C4-2B (cell line): ENCODE measurements at regions not wholly inside any gene's neighbourhood (a gene's known extent, or its start where the extent isn't known, plus 50 kb on each side); places are given as distances from the start of the nearest gene placed in this dataset.

Experiments
- H3K27ac ChIP-seq: fragments of 450-650 bp; 2 replicates; pipeline ENCODE4 v1.5.1; 2017
- ZFX ChIP-seq: fragments of 450-650 bp; IDR thresholded peaks from 2 replicates; pipeline ENCODE4 v1.6.1; 2017
- TF ChIP-seq, protein P1 (sequence below): fragments of 450-650 bp; conservative IDR thresholded peaks from 2 replicates; pipeline ENCODE4 v1.5.1; 2017; ENCODE audit warnings: mild to moderate bottlenecking

DNA sequence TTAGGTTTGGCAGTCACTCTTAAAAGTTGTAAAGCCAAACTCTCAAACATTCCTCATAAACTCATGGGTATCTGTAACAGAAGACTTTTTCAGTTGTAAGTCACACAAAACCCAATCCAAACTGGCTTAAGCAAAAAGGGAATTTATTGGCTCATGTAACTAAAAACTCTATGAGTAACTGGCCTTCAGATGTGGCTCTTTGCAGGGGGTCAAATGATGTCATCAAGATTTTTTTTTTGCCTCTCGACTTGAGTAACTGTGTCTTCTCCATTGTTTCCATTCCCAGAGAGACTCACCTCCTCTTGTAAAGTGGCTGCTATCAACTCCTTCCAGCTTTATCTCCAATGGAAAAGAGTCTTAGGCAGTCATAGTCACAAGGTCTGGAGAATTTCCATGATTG lies 645.0 kb downstream of the DHX35 start:
- no peak for TF ChIP-seq ZFX
- TF ChIP-seq, protein P1, sequence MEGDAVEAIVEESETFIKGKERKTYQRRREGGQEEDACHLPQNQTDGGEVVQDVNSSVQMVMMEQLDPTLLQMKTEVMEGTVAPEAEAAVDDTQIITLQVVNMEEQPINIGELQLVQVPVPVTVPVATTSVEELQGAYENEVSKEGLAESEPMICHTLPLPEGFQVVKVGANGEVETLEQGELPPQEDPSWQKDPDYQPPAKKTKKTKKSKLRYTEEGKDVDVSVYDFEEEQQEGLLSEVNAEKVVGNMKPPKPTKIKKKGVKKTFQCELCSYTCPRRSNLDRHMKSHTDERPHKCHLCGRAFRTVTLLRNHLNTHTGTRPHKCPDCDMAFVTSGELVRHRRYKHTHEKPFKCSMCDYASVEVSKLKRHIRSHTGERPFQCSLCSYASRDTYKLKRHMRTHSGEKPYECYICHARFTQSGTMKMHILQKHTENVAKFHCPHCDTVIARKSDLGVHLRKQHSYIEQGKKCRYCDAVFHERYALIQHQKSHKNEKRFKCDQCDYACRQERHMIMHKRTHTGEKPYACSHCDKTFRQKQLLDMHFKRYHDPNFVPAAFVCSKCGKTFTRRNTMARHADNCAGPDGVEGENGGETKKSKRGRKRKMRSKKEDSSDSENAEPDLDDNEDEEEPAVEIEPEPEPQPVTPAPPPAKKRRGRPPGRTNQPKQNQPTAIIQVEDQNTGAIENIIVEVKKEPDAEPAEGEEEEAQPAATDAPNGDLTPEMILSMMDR = no peak
- no peak overlapping the region for H3K27ac ChIP-seq

DNA sequence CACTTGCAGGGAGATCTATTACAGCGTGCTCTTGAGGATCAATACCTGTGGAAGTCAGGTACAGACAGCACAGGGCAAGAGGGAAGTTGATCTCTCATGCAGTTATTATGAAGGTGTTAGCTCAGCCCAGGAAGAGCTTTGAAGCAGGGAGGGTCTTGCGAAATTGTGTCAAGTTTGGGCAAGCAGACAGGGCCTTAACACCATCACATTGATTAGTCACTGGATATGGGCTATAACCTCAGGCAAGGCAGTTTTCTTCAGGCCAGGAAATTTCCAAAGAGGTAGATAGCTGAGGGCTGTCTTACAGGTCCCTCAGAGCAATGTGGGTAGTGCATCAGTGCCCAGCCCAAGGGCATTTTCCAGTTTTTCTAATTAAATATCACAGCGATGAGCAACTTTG lies 643.8 kb downstream of the DHX35 start:
- TF ChIP-seq, protein P1 = no peak
- no peak for TF ChIP-seq ZFX
- no peak overlapping the region for H3K27ac ChIP-seq

DNA sequence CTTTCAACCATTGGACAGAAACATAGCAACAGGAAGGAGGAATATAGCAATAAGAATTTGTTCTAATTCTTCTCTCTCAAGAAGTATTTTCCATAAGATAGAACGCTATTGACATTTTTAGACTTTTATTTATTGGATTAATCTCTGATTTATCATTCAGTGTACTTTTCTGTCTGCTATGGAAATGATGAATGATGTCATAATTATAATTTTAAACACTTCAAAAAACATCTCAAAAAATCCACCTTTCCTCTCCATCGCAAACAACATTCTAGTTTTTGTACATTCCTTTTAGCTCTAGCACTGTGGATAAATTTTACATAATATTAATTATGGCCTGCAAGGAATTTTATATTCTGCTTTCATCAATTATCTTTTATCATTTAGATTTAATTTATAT lies 643.2 kb downstream of the DHX35 start:
- TF ChIP-seq, protein P1 = no peak
- TF ChIP-seq ZFX = no peak
- H3K27ac ChIP-seq = no peak overlapping the region

DNA sequence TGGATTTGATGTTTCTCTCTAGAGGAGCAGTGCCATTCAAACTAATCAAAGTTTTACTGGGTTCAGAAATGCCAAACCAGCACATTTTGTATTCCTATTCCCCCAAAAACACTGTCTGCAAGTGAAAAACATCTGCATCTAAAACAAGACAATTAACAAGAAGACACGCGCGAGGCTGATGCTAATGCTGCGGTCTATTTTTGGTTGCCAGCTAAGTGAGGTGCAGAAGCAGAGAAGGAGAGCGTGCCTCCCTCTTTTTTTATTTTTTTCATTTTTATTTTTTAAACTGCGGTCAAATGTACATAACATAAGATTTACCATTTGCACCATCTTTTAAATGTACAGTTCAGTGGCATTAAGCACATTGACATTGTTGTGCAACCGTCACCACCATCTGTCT lies 641.1 kb downstream of the DHX35 start:
- TF ChIP-seq, protein P1 = no peak
- no peak for TF ChIP-seq ZFX
- no peak overlapping the region for H3K27ac ChIP-seq

DNA sequence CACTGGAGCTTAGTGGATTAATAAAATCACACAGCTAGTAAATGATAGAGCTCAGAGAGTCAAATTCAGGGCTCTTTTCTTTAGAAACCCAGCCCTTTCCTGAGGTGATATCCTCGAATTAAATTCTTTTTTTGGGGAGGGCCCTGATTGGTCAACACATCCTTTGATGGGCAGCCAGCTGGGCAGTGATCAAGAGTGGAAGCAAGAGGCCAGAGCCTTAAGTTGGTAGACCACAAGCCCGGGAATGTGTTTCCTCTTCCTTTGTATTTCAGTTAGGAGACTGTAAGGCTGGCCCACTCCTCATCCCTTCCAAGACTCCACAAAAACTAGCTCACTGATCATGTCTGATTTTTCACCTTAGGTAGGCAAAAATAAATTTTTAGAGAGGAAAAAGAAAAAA lies 640.5 kb downstream of the DHX35 start:
- TF ChIP-seq, protein P1 = no peak
- no peak for TF ChIP-seq ZFX
- H3K27ac ChIP-seq = no peak overlapping the region

DNA sequence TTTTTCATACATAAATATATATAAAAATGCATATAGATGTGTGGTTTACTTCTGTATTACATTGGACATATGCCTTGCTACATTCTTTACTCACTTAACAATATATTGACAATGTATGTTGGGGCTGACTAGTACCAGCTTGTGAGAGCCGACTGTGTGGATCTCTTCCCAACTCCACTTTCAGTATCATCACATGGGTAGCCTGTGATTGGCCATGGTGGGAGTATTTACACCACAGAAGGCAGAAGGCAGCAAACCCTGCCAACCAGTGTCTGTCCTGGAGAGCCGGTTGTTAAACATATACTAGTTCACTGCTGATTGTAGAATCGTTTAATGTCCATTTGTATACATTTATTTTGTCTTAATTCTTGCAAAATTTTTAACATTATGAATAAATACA lies 638.7 kb downstream of the DHX35 start:
- no peak for TF ChIP-seq ZFX
- TF ChIP-seq, protein P1 = no peak

DNA sequence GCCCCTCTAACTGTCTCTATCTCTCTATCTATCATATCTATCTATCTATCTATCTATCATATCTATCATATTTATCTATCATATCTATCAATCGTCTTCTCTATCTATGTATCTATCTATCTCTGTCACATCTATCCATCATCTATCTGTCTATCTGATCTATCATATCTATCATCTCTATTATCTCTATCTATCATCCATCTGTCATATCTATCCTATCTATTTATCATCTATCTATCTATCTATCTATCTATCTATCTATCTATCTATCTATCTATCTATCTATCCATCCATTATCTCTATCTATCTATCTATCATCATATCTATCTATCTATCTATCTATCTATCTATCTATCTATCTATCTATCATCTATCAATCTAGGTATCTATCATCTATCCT lies 638.0 kb downstream of the DHX35 start:
- no peak overlapping the region for H3K27ac ChIP-seq
- TF ChIP-seq, protein P1 = no peak
- no peak for TF ChIP-seq ZFX

More for the DNA sequence above, 638.7 kb downstream of the DHX35 start:
- no peak overlapping the region for H3K27ac ChIP-seq
